Upper lobe of left lung (tissue), 4 donors: ENCODE measurements at regions not wholly inside any gene's neighbourhood (a gene's known extent, or its start where the extent isn't known, plus 50 kb on each side); places are given as distances from the start of the nearest gene placed in this dataset.

Experiments
- CTCF ChIP-seq, 6 experiments: fragments of 450-650 bp in 4 of 6; fragments of 200-600 bp in 2 of 6; sonication (generic) in 2 of 6; IDR thresholded peaks; one replicate each; pipeline ENCODE4 v1.5.1; 2016 to 2019; ENCODE audit warnings: antibody characterized with exemption in 6 of 6
- POLR2A ChIP-seq, 4 donors: fragments of 450-650 bp; IDR thresholded peaks; one replicate each; pipeline ENCODE4 v1.5.1; 2016 to 2017; ENCODE audit warnings: antibody characterized with exemption in 4 of 4, mild to moderate bottlenecking in 2 of 4

GRCh38 chr9:17083258-17083657 is 51.6 kb upstream of the CNTLN start:
- TF ChIP-seq CTCF (IDR thresholded peaks at IDR 0.05) (no peak), POLR2A (IDR thresholded peaks at IDR 0.05) (no peak)
